Keratinocyte (primary cell): ENCODE measurements at regions not wholly inside any gene's neighbourhood (a gene's known extent, or its start where the extent isn't known, plus 50 kb on each side); places are given as distances from the start of the nearest gene placed in this dataset.

Experiments
- DNase-seq: peaks from one replicate; pipeline ENCODE4 v3.0.0-alpha.2; 2011; ENCODE audit warnings: low read depth, missing footprints, low spot score
- FAIRE-seq: peaks from 2 replicates; lab custom pipeline; 2011; peaks lifted over from hg19 to GRCh38; lab: Jason Lieb, UNC
- H2AFZ ChIP-seq: 2 replicates; pipeline ENCODE4 v1.6.0; 2012; ENCODE audit warnings: low read length, control low read depth, inconsistent platforms; ENCODE audit not compliant: control insufficient read depth
- H3K27ac ChIP-seq: 2 replicates; pipeline ENCODE4 v1.5.1; 2011; ENCODE audit warnings: low read length; ENCODE audit not compliant: control insufficient read depth, insufficient read depth
- H3K27me3 ChIP-seq: 3 replicates; pipeline ENCODE4 v1.6.0; 2011; ENCODE audit warnings: low read length; ENCODE audit not compliant: control insufficient read depth, insufficient read depth; ENCODE audit errors: extremely low read depth
- H3K36me3 ChIP-seq, 2 experiments: 2 replicates in 1 of 2; 3 replicates in 1 of 2; pipeline ENCODE4 v1.5.1; 2011; ENCODE audit warnings: low read length in 2 of 2, mild to moderate bottlenecking in 1 of 2; ENCODE audit not compliant: control insufficient read depth in 2 of 2, insufficient read depth in 2 of 2; ENCODE audit errors: extremely low read depth in 1 of 2
- H3K4me1 ChIP-seq: 3 replicates; pipeline ENCODE4 v1.5.1; 2011; ENCODE audit warnings: low read length; ENCODE audit not compliant: control insufficient read depth, insufficient read depth; ENCODE audit errors: extremely low read depth
- H3K4me2 ChIP-seq: 3 replicates; pipeline ENCODE4 v1.6.0; 2011; ENCODE audit warnings: low read depth, low read length; ENCODE audit not compliant: control insufficient read depth, insufficient read depth; ENCODE audit errors: extremely low read depth
- H3K4me3 ChIP-seq, 3 experiments: fragments of 200-600 bp in 1 of 3; sonication (generic) in 1 of 3; 2 replicates in 2 of 3; 3 replicates in 1 of 3; pipeline ENCODE4 v1.5.1; 2011 to 2016; ENCODE audit warnings: low read length in 3 of 3, mild to moderate bottlenecking in 3 of 3, control low read depth in 2 of 3, inconsistent platforms in 1 of 3, low read depth in 1 of 3, mixed read lengths in 1 of 3, mixed run types in 1 of 3, moderate library complexity in 1 of 3; ENCODE audit not compliant: control insufficient read depth in 2 of 3, insufficient read depth in 2 of 3; ENCODE audit errors: extremely low read depth in 1 of 3
- H3K79me2 ChIP-seq: 2 replicates; pipeline ENCODE4 v1.6.0; 2012; ENCODE audit warnings: low read length; ENCODE audit not compliant: control insufficient read depth, insufficient read depth
- H3K9ac ChIP-seq: 3 replicates; pipeline ENCODE4 v1.6.0; 2011; ENCODE audit warnings: low read length; ENCODE audit not compliant: control insufficient read depth, insufficient read depth; ENCODE audit errors: extremely low read depth
- H3K9me1 ChIP-seq: 3 replicates; pipeline ENCODE4 v1.6.0; 2011; ENCODE audit warnings: low read length; ENCODE audit not compliant: control insufficient read depth, insufficient read depth; ENCODE audit errors: extremely low read depth
- H3K9me3 ChIP-seq: 2 replicates; pipeline ENCODE4 v1.5.1; 2012; ENCODE audit warnings: low read depth, low read length; ENCODE audit not compliant: control insufficient read depth
- H4K20me1 ChIP-seq: 3 replicates; pipeline ENCODE4 v1.6.0; 2011; ENCODE audit warnings: low read length; ENCODE audit not compliant: control insufficient read depth, insufficient read depth; ENCODE audit errors: extremely low read depth
- EZH2 ChIP-seq: IDR thresholded peaks from one replicate; pipeline ENCODE4 v1.6.1; 2012; ENCODE audit warnings: inconsistent platforms, mild to moderate bottlenecking, low read length, moderate library complexity
- dilution Hi-C: fragments of 300-500 bp; cut with MboI; formaldehyde crosslinking; loops from one replicate; pipeline ENCODE4 v1.7.0; 2020; ENCODE audit warnings: low sequenced_read_pairs; ENCODE audit not compliant: extremely low pct_ligation_motif_present
- TF ChIP-seq, protein P1 (sequence below), 3 experiments: IDR thresholded peaks in 1 of 3; conservative IDR thresholded peaks in 1 of 3; optimal IDR thresholded peaks in 1 of 3; 2 replicates in 2 of 3; 3 replicates in 1 of 3; pipeline versions ENCODE3 to v1.5.1; 2011; ENCODE audit warnings: low read length in 3 of 3, mild to moderate bottlenecking in 3 of 3, moderate library complexity in 2 of 3, control low read depth in 1 of 3, inconsistent platforms in 1 of 3; ENCODE audit not compliant: insufficient read depth in 2 of 3; ENCODE audit errors: extremely low read depth in 1 of 3

DNA sequence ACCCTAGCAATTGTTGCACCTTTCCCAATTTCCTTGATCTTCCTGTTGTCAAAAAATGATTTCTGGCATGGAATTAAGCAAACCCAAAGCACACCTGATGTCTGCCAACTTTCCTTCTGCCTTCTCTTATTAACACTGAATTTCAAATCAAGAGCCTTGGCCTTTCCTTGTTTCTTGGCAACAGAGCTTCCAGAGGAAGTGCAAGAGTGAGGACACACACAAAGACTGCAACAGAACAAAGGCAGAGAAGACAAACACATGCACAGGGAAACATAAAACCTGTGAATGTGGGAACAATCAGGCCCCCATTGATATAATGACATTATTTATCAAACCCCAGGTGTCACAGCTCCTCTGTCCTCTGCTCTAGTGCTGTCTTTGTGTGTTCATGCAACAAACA is 73.0 kb upstream of the IL6 start:
- H3K27ac ChIP-seq = no peak overlapping the region
- DNase-seq (no peak), FAIRE-seq (no peak)
- H3K79me2 ChIP-seq = no peaks in the 10 kb centered on the region
- no peaks in the 10 kb centered on the region for H3K36me3 ChIP-seq
- no peak overlapping the region for H2AFZ ChIP-seq
- no peaks in the 10 kb centered on the region for H3K9me3 ChIP-seq
- TF ChIP-seq, protein P1, sequence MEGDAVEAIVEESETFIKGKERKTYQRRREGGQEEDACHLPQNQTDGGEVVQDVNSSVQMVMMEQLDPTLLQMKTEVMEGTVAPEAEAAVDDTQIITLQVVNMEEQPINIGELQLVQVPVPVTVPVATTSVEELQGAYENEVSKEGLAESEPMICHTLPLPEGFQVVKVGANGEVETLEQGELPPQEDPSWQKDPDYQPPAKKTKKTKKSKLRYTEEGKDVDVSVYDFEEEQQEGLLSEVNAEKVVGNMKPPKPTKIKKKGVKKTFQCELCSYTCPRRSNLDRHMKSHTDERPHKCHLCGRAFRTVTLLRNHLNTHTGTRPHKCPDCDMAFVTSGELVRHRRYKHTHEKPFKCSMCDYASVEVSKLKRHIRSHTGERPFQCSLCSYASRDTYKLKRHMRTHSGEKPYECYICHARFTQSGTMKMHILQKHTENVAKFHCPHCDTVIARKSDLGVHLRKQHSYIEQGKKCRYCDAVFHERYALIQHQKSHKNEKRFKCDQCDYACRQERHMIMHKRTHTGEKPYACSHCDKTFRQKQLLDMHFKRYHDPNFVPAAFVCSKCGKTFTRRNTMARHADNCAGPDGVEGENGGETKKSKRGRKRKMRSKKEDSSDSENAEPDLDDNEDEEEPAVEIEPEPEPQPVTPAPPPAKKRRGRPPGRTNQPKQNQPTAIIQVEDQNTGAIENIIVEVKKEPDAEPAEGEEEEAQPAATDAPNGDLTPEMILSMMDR (optimal IDR thresholded peaks at IDR 0.05 in 1 of 3, IDR thresholded peaks at IDR 0.05 in 1 of 3, conservative IDR thresholded peaks at IDR 0.05 in 1 of 3; ENCODE audit: extremely low read depth in 1 of 3, insufficient read depth in 2 of 3, low read length in 3 of 3) = no peak
- no peak for TF ChIP-seq EZH2
- no peaks in the 10 kb centered on the region for H3K9me1 ChIP-seq
- H3K4me1 ChIP-seq = peaks cover 15% of the 10 kb centered on the region
- H3K9ac ChIP-seq = no peak overlapping the region
- no peak overlapping the region for H3K4me2 ChIP-seq
- dilution Hi-C loops = no loop called here
- H3K4me3 ChIP-seq = no peak overlapping the region
- H3K27me3 ChIP-seq = no peaks in the 10 kb centered on the region
- no peaks in the 10 kb centered on the region for H4K20me1 ChIP-seq

DNA sequence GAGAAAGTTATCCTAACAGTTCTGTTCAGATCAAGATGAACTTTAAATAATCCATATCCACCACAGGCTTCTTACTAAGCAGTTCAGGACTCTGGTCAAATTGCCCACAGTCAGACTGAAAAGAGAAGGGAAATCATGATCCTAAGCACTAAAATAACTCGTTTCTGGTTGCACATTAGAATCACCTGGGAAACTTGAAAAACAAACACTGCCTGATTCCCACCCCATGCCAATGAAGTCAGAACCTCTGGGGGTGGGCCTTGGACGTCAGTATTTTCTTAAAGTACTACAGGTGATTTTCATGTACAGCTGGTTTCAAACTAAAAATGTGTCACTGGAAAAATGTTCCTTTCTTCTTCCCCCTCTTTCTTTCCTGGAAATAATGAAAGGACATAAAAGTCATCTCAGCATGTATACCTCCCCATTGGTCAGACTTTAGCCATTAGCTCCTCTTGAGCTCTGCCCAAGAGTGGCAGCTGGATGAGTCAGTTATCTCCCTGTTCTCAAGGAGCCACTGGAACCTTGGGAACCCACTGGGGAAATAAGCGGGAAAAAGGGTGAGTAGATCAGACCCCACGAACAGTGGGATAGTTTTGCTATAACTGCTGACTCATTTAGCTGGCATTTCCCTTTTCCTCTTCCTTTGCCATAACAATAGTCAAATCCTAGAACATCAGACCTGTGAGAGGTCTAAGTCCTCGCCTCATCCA is 75.3 kb upstream of the IL6 start:
- Histone ChIP-seq H3K27ac (peak overlapping the region; percentile 53), H3K9me3 (no peaks in the 10 kb centered on the region), H4K20me1 (no peaks in the 10 kb centered on the region), H3K79me2 (no peaks in the 10 kb centered on the region), H3K4me1 (peaks cover 19% of the 10 kb centered on the region), H2AFZ (no peak overlapping the region), H3K36me3 (no peaks in the 10 kb centered on the region), H3K9ac (no peak overlapping the region), H3K9me1 (no peaks in the 10 kb centered on the region), H3K27me3 (no peaks in the 10 kb centered on the region), H3K4me3 (no peak overlapping the region), H3K4me2 (peak overlapping the region; percentile 56)
- DNase-seq = no peak
- no peak for TF ChIP-seq EZH2
- TF ChIP-seq, protein P1 (optimal IDR thresholded peaks at IDR 0.05 in 1 of 3, IDR thresholded peaks at IDR 0.05 in 1 of 3, conservative IDR thresholded peaks at IDR 0.05 in 1 of 3; ENCODE audit: extremely low read depth in 1 of 3, insufficient read depth in 2 of 3, low read length in 3 of 3) = no peak
- peak; percentile 63 for FAIRE-seq
- dilution Hi-C loops = no loop called here
